HFF-Myc (cell line): ENCODE measurements at regions not wholly inside any gene's neighbourhood (a gene's known extent, or its start where the extent isn't known, plus 50 kb on each side); places are given as distances from the start of the nearest gene placed in this dataset.

Experiments
- DNase-seq: peaks from one replicate; pipeline ENCODE4 v3.0.0-alpha.2; 2011; ENCODE audit warnings: low read depth; ENCODE audit errors: extremely low read depth
- H3K4me3 ChIP-seq: replicated peaks from 2 replicates; pipeline ENCODE4 v1.5.1; 2011; ENCODE audit warnings: low read depth, mild to moderate bottlenecking, control low read depth, low read length
- CTCF ChIP-seq: IDR thresholded peaks from 2 replicates; pipeline ENCODE4 v1.5.1; 2012; ENCODE audit warnings: mild to moderate bottlenecking, low read depth, low read length, control low read depth; ENCODE audit errors: missing control alignments

DNA sequence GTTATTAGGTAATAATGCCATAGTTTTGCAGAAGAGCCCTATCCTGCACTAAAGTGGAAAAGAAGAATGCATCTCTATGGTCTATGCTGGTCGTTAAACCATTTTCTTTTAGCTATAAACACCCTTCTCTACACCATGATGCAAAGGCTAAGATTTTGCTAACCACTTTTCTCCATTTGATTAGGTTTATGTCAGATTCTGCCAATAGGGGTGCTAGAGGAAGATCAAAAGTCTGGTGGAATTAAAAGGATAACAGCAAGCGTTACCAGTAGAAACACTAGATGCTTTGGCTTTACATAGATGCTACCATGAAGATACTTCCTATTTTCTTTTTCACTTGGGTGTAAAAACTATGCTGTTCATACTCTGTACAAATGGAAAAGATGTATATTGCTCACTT, 669.8 kb upstream of the ARPP21 start:
- no peak for DNase-seq
- TF ChIP-seq CTCF = no peak

DNA sequence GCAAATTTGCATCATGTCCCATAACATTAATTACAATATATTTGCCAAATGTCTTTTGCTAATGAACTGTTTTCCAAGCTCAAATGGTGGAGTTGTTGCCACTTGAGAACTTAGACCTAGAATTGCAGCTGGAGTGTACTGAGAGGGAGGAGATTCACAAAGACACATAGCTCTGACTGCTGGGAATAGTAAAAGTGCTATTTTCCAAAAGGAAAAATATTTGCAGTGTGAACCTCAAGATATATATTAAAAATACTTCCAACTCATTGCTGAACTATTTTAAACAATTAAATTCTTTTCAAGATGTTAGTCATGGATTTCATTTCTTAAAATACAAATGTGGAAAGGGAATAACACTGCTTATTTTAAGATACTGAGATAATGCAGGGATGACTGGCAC, 666.8 kb upstream of the ARPP21 start:
- DNase-seq = no peak
- H3K4me3 ChIP-seq = no peak overlapping the region
- TF ChIP-seq CTCF = no peak

More for the DNA sequence above, 669.8 kb upstream of the ARPP21 start:
- H3K4me3 ChIP-seq = no peak overlapping the region

DNA sequence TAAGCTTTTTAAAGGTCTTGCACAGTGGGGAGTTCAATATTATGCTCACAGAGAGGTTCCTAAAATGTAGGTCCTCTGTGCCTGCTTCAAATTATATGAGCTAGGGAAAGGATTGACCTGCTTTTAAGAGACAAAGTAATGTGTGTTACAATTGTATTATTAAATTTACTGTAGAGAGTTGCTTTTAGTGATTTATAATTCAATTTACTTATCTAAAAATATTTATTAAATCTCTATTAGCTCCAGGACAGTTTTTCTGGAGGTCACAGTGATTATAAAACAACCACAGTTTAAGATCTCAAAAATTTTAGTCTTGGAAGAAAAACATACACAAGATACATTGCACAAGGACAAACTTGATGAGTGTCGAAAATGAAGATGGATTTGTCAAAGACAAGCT, 665.7 kb upstream of the ARPP21 start:
- no peak for TF ChIP-seq CTCF
- no peak for DNase-seq
- no peak overlapping the region for H3K4me3 ChIP-seq

DNA sequence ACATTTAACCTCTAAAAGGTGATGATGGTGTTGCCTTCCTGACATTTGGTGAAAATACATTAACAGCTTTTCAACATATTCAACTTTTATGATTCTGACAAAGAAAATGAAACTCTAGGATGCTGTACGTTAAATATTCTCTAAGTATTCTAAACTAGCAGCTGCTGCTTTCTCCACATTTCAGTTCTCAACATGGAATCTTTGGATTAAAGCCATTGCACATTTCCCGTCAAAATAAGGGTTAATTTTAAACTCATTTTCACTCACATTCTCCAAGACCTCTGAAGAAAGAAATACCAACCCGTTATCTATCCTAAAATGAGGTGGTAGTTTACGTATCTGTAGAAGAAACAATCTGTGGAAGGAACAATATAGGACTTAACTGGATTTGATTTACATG, 655.7 kb upstream of the ARPP21 start:
- H3K4me3 ChIP-seq = no peak overlapping the region
- no peak for TF ChIP-seq CTCF
- no peak for DNase-seq

GRCh38 chr3:34988296-34988695, 651.0 kb upstream of the ARPP21 start:
- no peak for DNase-seq
- no peak overlapping the region for H3K4me3 ChIP-seq
- no peak for TF ChIP-seq CTCF

- no peak for TF ChIP-seq CTCF
- no peak overlapping the region for H3K4me3 ChIP-seq
- DNase-seq = no peak
These were observed 643.4 kb upstream of the ARPP21 start for GRCh38 chr3:34995796-34996430.

GRCh38 chr3:34998902-34999301, 640.4 kb upstream of the ARPP21 start:
- no peak overlapping the region for H3K4me3 ChIP-seq
- TF ChIP-seq CTCF = no peak
- DNase-seq = no peak
